HG03521 (cell line): ENCODE measurements at regions not wholly inside any gene's neighbourhood (a gene's known extent, or its start where the extent isn't known, plus 50 kb on each side); places are given as distances from the start of the nearest gene placed in this dataset.

Experiments used
- ATAC-seq: cut with Tn5 transposase; IDR thresholded peaks from one replicate; pipeline ENCODE4 v1.9.1; 2021; ENCODE audit warnings: mild to moderate bottlenecking, moderate library complexity; ENCODE audit not compliant: unreplicated experiment

GRCh38 chr7:42761486-42761885, 150.4 kb downstream of the C7orf25 start:
- ATAC-seq: no peak

DNA sequence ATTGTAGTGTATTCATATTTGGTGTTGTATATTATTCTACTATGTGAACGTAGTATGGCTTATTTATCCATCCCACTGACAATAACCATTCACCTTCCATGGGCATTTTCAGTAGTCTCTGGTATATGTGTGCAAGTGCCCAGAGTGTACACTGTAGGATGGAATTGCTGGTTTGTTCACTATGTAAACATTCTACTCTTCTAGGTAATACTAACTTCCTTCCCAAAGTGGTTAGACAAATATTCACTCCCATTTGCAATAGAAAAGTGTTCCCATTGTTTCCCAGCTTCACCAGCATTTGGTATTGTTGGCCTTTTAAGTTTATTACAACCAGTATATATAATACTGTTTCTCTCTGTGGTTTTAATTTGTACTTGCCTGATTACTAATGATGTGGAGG, 153.7 kb downstream of the C7orf25 start:
- no peak for ATAC-seq

- no peak for ATAC-seq
Measured at GRCh38 chr7:42756841-42757240, 155.0 kb downstream of the C7orf25 start.

DNA sequence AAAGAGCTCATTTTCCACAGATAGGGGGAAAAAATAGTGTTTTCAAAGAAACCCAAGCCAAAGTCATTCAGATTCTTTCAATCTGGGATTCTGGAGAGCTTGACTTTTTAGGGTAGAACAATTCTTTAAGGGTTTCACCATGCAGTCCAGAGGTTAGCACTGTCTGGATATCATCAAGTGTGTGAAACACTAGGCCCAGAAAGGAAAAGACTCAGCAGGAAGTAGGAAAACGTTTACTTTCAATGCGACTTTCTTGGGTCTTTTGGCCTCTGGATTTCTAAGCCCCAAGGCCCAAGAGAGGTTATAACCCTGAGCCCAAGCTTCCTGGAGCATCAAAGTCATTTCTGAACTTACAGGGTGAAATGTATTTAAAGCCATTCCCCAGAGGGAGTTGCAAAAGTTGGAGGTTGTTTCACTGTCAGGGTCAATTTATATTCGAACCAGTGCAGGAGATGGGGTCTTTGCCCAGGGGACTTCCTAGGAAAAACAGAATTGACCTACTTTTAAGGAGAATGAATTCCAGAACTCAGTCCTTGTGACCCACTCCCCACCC, 158.0 kb downstream of the C7orf25 start:
- no peak for ATAC-seq

- no peak for ATAC-seq
Measured at GRCh38 chr7:42753367-42753766, 158.5 kb downstream of the C7orf25 start.

GRCh38 chr7:42750172-42750571, 161.7 kb downstream of the C7orf25 start:
- no peak for ATAC-seq

DNA sequence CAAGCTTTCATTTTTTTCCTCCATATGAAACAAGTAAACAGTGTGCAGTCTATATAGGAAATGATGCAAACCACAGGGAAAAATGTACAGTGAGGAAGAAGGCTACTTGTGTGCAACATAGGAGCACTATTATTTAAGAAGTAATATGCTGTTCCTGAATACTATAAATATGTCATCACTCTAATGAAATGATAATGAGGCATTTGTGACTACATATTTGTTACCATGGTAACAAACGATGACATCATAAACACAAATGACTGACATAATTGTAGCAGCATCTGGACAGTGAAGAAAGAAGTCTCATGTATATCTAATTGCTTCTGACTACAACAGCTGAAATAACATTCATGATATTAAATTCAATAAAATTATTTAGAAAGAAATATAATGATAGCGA, 164.8 kb downstream of the C7orf25 start:
- ATAC-seq: no peak

DNA sequence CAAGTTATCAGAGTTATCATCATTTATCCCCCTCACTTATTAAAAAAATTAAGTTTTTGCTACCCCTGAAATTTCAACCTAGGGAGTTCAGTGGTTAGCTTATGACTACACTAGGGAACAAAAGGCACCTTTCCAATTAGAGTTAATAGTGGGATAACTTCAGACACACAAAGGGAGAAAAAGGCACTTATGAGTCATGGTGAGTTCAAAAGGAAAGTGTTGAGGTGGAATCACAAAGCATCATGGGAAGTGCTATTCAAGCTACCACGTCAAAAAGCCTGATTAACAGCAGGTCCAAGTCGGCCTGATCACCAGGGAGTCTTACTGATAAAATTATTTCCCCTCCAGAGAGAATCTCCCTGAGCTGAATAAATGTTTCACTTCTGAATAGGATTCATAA, 165.7 kb downstream of the C7orf25 start:
- no peak for ATAC-seq

DNA sequence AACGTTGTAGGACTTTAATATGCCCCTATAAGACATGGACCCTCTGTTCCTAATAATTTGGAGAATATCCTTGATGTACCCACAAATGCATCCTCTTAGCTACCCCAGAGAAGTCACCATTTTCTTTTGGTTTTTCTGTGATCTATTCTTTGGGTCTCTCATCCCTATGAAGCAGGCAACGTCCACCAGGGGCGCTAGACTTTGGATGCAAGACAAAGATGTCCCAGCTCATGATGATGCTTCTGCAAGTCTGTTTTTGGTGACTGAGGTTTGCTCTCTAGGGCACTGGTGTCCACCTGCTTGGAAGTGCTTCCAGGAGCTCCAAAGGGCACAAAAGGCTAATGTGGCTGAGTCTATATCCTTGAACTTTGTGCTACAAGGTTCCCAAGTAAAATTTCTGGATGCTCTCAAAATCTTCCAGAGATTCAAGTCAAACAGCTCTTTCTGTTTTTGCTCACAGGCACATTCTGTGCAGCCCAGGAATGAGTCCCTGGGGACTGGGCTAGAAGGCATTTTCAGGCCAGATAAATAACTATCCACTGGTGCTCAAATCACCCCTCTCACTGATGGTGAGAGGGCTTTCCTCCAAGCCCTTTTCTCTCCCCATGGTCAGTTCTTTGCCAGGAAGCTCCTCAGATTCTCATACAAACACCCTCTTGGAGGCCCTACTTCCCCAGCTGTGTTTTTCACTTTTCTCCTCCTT, 166.4 kb downstream of the C7orf25 start:
- no peak for ATAC-seq

- ATAC-seq: no peak
Measured at GRCh38 chr7:42744746-42745145, 167.1 kb downstream of the C7orf25 start.

DNA sequence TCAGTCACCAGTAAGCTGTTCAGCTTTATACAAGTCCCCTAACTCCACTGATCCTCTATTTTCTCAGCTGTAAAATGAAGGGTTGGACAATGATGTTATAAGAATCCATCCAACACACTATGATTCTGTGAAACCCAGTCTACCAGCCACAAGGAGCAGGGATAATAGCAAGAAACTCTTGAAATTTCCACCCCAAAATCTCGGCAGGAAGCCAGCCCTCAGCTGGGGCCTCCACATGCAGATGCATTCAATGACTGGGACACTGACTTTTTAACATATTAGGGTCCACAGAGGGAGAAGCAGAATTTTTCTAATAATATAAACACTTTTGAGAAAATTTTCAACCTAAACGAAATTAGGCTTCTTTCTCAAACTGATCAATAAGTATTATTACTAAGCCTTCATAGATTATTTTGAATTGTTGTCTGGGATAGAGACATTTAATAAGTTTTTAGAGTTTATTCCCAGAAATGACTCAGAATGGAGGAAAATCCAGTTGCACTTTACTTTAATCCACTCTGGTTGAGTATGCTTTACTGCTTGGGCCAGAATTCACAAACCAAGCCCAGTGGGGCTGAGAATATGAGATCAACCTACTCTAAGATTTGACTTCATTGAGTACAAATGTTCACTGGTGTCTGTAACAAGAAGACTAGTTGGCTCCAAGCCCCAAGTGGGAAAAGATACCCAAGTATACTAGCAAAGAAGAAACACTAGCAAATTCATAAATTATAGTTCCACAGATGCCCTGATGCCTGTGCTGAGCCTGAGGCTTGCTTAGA, 168.6 kb downstream of the C7orf25 start:
- no peak for ATAC-seq

- ATAC-seq: no peak
Measured at GRCh38 chr7:42742318-42742717, 169.6 kb downstream of the C7orf25 start.

DNA sequence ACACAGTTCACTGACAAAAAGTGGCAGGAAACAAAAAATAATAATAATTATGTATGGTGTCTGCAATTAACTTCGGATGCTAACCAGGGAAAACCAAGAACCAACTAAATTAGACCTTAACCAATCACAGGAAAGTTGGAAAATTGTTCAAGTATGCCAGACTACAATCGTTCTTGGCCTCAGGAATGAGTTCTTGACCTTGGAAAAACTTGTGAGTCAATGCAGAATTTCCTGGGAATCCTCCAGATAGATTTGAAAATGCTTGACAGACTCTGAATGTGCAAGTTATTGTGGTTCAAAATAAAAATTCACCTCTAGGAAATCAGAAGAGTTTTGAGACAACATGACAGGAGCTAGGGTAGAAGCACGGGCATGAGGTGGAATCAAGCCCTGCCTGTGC, 171.5 kb downstream of the C7orf25 start:
- no peak for ATAC-seq

- ATAC-seq: no peak
Measured at GRCh38 chr7:42739638-42740037, 172.2 kb downstream of the C7orf25 start.

- ATAC-seq: no peak
Measured at GRCh38 chr7:42736931-42737330, 174.9 kb downstream of the C7orf25 start.

DNA sequence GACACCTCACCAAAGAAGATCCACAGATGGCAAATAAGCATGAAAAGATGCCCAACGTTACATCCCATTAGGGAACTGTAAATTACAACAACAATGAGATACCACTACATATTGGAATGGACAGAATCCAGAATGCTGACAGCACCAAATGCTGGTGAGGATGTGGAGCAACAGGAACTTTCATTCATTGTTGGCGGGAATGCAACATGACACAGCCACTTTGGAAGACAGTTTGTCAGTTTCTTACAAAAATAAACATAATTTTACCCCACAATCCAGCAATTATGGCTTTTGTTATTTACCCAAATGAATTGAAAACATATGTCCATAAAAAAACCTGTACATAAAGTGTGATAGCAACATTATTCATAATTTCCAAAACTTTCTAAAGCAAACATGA, 176.8 kb downstream of the C7orf25 start:
- no peak for ATAC-seq

- no peak for ATAC-seq
Measured at GRCh38 chr7:42734568-42734967, 177.3 kb downstream of the C7orf25 start.

DNA sequence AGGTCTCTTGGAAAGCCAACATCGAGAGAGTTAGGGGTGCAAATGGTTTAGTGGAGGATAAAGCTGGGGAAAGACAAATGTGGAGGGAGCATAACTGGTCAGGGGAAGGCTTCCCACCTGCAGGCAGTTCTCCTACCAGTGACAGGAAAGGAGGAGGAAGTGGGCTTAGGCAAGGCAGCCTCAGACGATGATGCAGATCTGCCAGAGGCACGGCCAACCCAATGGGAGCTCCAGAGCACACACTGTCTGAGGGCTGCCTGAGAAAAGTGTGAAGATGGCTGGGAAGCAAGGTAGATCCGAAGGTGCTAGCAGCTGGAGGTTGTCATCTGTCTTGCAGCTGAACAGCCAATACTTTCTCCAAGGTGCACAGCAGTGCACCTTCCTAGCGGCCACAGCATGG, 178.8 kb downstream of the C7orf25 start:
- no peak for ATAC-seq

DNA sequence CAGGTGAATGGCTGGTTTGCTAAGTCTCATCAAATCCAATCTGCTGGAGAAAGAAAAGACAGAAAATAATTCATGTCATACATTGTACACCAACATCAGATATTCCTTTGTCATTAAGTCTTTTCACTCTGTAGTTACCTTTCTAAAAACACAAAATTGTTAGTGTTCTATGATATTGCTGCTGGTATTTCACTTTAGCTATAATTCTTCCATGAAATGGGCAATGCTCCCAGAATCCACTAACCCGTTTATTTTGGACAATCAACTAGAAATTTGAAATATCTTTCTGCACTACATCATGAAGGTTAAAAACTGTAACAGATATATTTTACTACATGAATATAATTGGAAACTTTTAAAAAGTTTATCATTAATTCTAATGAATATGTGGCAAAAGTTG, 181.3 kb downstream of the C7orf25 start:
- no peak for ATAC-seq

GRCh38 chr7:42729053-42729765, 182.7 kb downstream of the C7orf25 start:
- ATAC-seq: no peak

DNA sequence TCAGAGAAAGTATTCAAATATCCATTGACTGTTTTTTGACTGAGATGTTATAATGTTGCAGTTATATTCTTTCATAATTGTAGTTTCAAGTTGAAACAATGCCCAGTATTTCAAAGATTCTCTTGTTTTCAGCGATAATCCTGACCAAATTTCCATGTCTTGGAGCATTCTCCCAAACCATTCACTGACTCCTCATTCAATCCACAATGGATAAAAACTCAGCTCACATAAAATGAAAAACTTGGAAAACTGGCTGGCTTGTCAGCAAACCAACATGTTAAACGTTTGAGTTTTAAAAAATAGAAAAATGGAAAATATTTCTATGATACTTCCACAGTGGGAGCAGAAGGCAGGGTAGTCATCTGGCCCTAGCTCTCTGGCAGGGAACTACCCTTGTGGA, 184.4 kb downstream of the C7orf25 start:
- no peak for ATAC-seq
